ENCODE measurements at regions not wholly inside any gene's neighbourhood (a gene's known extent, or its start where the extent isn't known, plus 50 kb on each side); places are given as distances from the start of the nearest gene placed in this dataset.

GRCh38 chr16:52832771-52833170 lies 219.9 kb downstream of the CHD9NB start:
- Histone ChIP-seq H3K4me3 (replicated peaks in 1 of 3; ENCODE audit: insufficient read depth in 1 of 3, low read depth in 2 of 3, low read length in 3 of 3) (no peak overlapping the region), H3K27ac (ENCODE audit: extremely low read length, insufficient read depth, low read length) (no peak overlapping the region), H3K9ac (ENCODE audit: insufficient read depth, low read depth, low read length) (no peak overlapping the region), H3K79me2 (ENCODE audit: insufficient read depth, low read length) (no peaks in the 10 kb centered on the region), H3K36me3 (replicated peaks in 1 of 2; ENCODE audit: control insufficient read depth in 1 of 2, insufficient read depth in 2 of 2, low read length in 2 of 2) (no peaks in the 10 kb centered on the region), H2AFZ (ENCODE audit: low read length) (no peak overlapping the region), H3K27me3 (ENCODE audit: control insufficient read depth in 1 of 2, insufficient read depth in 2 of 2, low read length in 2 of 2) (no peaks in the 10 kb centered on the region; a peak in 1 of 5 replicates), H3K4me1 (ENCODE audit: insufficient read depth, low read length) (no peaks in the 10 kb centered on the region), H4K20me1 (ENCODE audit: insufficient read depth, low read length) (no peaks in the 10 kb centered on the region), H3K4me2 (ENCODE audit: low read depth, low read length) (no peak overlapping the region), H3K9me3 (ENCODE audit: low read length) (no peaks in the 10 kb centered on the region)
- DNase-seq (ENCODE audit: low spot score): no peak
- ChIA-PET CTCF (ENCODE audit: low intra/inter-chr PET ratio, low total read pairs) (no interaction called here), POLR2A (no interaction called here)
- in situ Hi-C loops (cut with HindIII; ENCODE audit: extremely low pct_ligation_motif_present, low pct_unique_long_range_greater_than_20kb) (no loop called here), intact Hi-C loops (cut with micrococcal nuclease; ENCODE audit: unreplicated experiment) (no loop called here)
- under 1% methylated on average over 2 of the region's 2 CpGs for WGBS (ENCODE audit: low lambda C conversion rate)
- no peak for FAIRE-seq
- no peak for TF ChIP-seq ZNF83 (CRISPR knock-in tag; IDR thresholded peaks at IDR 0.05; ENCODE audit: borderline replicate concordance)
- TF ChIP-seq PHB2 (IDR thresholded peaks at IDR 0.05; ENCODE audit: partially characterized antibody): no peak
- TF ChIP-seq FOSL1 (CRISPR knock-in tag; IDR thresholded peaks at IDR 0.05; ENCODE audit: borderline replicate concordance): no peak
- TF ChIP-seq ZSCAN21 (CRISPR knock-in tag; IDR thresholded peaks at IDR 0.05; ENCODE audit: borderline replicate concordance): no peak
- TF ChIP-seq SSRP1 (CRISPR knock-in tag; IDR thresholded peaks at IDR 0.05): no peak
- no peak for TF ChIP-seq TMF1 (CRISPR knock-in tag; IDR thresholded peaks at IDR 0.05; ENCODE audit: low read depth)
- TF ChIP-seq ZBTB38 (CRISPR knock-in tag; IDR thresholded peaks at IDR 0.05): no peak
- TF ChIP-seq ZNF337 (CRISPR knock-in tag; IDR thresholded peaks at IDR 0.05; ENCODE audit: borderline replicate concordance, low read depth): no peak
- TF ChIP-seq ZEB1 (IDR thresholded peaks at IDR 0.05; ENCODE audit: insufficient replicate concordance, low read depth): no peak
- no peak for TF ChIP-seq FUBP1 (CRISPR knock-in tag; IDR thresholded peaks at IDR 0.05; ENCODE audit: borderline replicate concordance)
- TF ChIP-seq PBX2 (CRISPR knock-in tag; IDR thresholded peaks at IDR 0.05): no peak
- no peak for TF ChIP-seq DMTF1 (CRISPR knock-in tag; IDR thresholded peaks at IDR 0.05)
- no peak for TF ChIP-seq PRDM10 (CRISPR knock-in tag; IDR thresholded peaks at IDR 0.05; ENCODE audit: low read depth)
- TF ChIP-seq ZNF225 (CRISPR knock-in tag; IDR thresholded peaks at IDR 0.05): no peak
- no peak for TF ChIP-seq SOX6 (IDR thresholded peaks at IDR 0.05)
- no peak for TF ChIP-seq SOX6 (CRISPR knock-in tag; IDR thresholded peaks at IDR 0.05)
- no TSS peak for BruUV-seq (replicated peaks)
- no peak for ATAC-seq
